ENCODE measurements at regions not wholly inside any gene's neighbourhood (a gene's known extent, or its start where the extent isn't known, plus 50 kb on each side); places are given as distances from the start of the nearest gene placed in this dataset.

GRCh38 chr17:55563363-55563762 is 52.1 kb upstream of the SMIM36 start (continued):
- TF ChIP-seq ZNF354C (tag by site-specific recombination; IDR thresholded peaks at IDR 0.05; ENCODE audit: borderline replicate concordance, low read depth) (no peak), ZNF791 (tag by site-specific recombination; IDR thresholded peaks at IDR 0.05) (no peak), KLF17 (tag by site-specific recombination; IDR thresholded peaks at IDR 0.05) (no peak), SALL2 (tag by site-specific recombination; IDR thresholded peaks at IDR 0.05; ENCODE audit: borderline replicate concordance) (no peak), GLIS2 (tag by site-specific recombination; IDR thresholded peaks at IDR 0.05) (no peak)
- TF ChIP-seq, protein P1, sequence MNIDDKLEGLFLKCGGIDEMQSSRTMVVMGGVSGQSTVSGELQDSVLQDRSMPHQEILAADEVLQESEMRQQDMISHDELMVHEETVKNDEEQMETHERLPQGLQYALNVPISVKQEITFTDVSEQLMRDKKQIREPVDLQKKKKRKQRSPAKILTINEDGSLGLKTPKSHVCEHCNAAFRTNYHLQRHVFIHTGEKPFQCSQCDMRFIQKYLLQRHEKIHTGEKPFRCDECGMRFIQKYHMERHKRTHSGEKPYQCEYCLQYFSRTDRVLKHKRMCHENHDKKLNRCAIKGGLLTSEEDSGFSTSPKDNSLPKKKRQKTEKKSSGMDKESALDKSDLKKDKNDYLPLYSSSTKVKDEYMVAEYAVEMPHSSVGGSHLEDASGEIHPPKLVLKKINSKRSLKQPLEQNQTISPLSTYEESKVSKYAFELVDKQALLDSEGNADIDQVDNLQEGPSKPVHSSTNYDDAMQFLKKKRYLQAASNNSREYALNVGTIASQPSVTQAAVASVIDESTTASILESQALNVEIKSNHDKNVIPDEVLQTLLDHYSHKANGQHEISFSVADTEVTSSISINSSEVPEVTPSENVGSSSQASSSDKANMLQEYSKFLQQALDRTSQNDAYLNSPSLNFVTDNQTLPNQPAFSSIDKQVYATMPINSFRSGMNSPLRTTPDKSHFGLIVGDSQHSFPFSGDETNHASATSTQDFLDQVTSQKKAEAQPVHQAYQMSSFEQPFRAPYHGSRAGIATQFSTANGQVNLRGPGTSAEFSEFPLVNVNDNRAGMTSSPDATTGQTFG (tag by site-specific recombination; IDR thresholded peaks at IDR 0.05; ENCODE audit: borderline replicate concordance) = no peak

- H3K4me3 ChIP-seq (ENCODE audit: low read depth, low read length) = no peak overlapping the region
- H3K4me1 ChIP-seq (ENCODE audit: control insufficient read depth, insufficient read depth, low read length) = no peaks in the 10 kb centered on the region
- no peak overlapping the region for H3K27ac ChIP-seq (ENCODE audit: extremely low read depth, low read depth, low read length)
- no peaks in the 10 kb centered on the region for H3K9me3 ChIP-seq (ENCODE audit: control insufficient read depth, insufficient read depth, low read depth, low read length)
- CTCF ChIA-PET = interaction anchor here (0.5 to 1.0 kb wide), 4 partner anchors 20 to 295 kb away, joined by 3 read pairs; no protein-coding TSS in a partner anchor
- POLR2A ChIA-PET = no interaction called here
- H3K36me3 ChIP-seq (ENCODE audit: control insufficient read depth in 2 of 2, insufficient read depth in 1 of 2, low read length in 2 of 2) = no peaks in the 10 kb centered on the region
- TF ChIP-seq SCRT2 (tag by site-specific recombination; IDR thresholded peaks at IDR 0.05) (no peak), ZNF394 (tag by site-specific recombination; IDR thresholded peaks at IDR 0.05; ENCODE audit: borderline replicate concordance) (no peak), HOXC10 (CRISPR knock-in tag; IDR thresholded peaks at IDR 0.05) (no peak), ZBTB20 (tag by site-specific recombination; IDR thresholded peaks at IDR 0.05) (no peak), ZNF398 (tag by site-specific recombination; IDR thresholded peaks at IDR 0.05) (no peak), ZNF112 (tag by site-specific recombination; IDR thresholded peaks at IDR 0.05) (no peak), ZBTB11 (tag by site-specific recombination; conservative IDR thresholded peaks at IDR 0.05; ENCODE audit: low read depth) (no peak), HOXD13 (CRISPR knock-in tag; IDR thresholded peaks at IDR 0.05; ENCODE audit: borderline replicate concordance) (no peak), ZXDB (tag by site-specific recombination; IDR thresholded peaks at IDR 0.05) (no peak), ZNF426 (tag by site-specific recombination; IDR thresholded peaks at IDR 0.05) (no peak), ZNF362 (tag by site-specific recombination; IDR thresholded peaks at IDR 0.05) (no peak), SP2 (tag by site-specific recombination; IDR thresholded peaks at IDR 0.05) (no peak), ZNF48 (tag by site-specific recombination; IDR thresholded peaks at IDR 0.05) (no peak), ZNF701 (tag by site-specific recombination; IDR thresholded peaks at IDR 0.05) (no peak)
- TF ChIP-seq, protein P2, sequence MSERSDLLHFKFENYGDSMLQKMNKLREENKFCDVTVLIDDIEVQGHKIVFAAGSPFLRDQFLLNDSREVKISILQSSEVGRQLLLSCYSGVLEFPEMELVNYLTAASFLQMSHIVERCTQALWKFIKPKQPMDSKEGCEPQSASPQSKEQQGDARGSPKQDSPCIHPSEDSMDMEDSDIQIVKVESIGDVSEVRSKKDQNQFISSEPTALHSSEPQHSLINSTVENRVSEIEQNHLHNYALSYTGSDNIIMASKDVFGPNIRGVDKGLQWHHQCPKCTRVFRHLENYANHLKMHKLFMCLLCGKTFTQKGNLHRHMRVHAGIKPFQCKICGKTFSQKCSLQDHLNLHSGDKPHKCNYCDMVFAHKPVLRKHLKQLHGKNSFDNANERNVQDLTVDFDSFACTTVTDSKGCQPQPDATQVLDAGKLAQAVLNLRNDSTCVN (tag by site-specific recombination; optimal IDR thresholded peaks at IDR 0.05) = no peak
- TF ChIP-seq, protein P3, sequence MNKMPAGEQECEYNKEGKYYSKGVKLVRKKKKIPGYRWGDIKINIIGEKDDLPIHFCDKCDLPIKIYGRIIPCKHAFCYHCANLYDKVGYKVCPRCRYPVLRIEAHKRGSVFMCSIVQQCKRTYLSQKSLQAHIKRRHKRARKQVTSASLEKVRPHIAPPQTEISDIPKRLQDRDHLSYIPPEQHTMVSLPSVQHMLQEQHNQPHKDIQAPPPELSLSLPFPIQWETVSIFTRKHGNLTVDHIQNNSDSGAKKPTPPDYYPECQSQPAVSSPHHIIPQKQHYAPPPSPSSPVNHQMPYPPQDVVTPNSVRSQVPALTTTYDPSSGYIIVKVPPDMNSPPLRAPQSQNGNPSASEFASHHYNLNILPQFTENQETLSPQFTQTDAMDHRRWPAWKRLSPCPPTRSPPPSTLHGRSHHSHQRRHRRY (tag by site-specific recombination; IDR thresholded peaks at IDR 0.05) = no peak
Measured at GRCh38 chr17:55561973-55562495, 50.8 kb upstream of the SMIM36 start.

Measured in HEK293 (cell line).